KMS-11 (cell line): ENCODE measurements at regions not wholly inside any gene's neighbourhood (a gene's known extent, or its start where the extent isn't known, plus 50 kb on each side); places are given as distances from the start of the nearest gene placed in this dataset.

ENCODE experiments used
- H2AFZ ChIP-seq: fragments of 200-600 bp; sonication (generic); 2 replicates; pipeline ENCODE4 v1.6.1; 2016; ENCODE audit warnings: antibody characterized with exemption, mixed run types, low read depth
- H3K27ac ChIP-seq: fragments of 200-600 bp; sonication (generic); 2 replicates; pipeline ENCODE4 v1.6.1; 2016; ENCODE audit warnings: mild to moderate bottlenecking, mixed run types
- H3K27me3 ChIP-seq: fragments of 200-600 bp; sonication (generic); 2 replicates; pipeline ENCODE4 v1.6.1; 2017; ENCODE audit warnings: mild to moderate bottlenecking, low read depth, mixed run types, moderate library complexity; ENCODE audit not compliant: insufficient read depth
- H3K36me3 ChIP-seq: fragments of 200-600 bp; sonication (generic); 2 replicates; pipeline ENCODE4 v1.6.1; 2017; ENCODE audit warnings: mild to moderate bottlenecking, mixed run types; ENCODE audit not compliant: insufficient read depth
- H3K4me1 ChIP-seq: fragments of 200-600 bp; sonication (generic); 2 replicates; pipeline ENCODE4 v1.6.1; 2016; ENCODE audit warnings: mild to moderate bottlenecking, low read depth, mixed run types; ENCODE audit not compliant: poor library complexity, severe bottlenecking
- H3K4me2 ChIP-seq: fragments of 200-600 bp; sonication (generic); 2 replicates; pipeline ENCODE4 v1.7.0; 2016; ENCODE audit warnings: mild to moderate bottlenecking, mixed run types
- H3K4me3 ChIP-seq: fragments of 200-600 bp; sonication (generic); IDR thresholded peaks from 2 replicates; pipeline ENCODE4 v1.6.1; 2017; ENCODE audit warnings: low read depth, low read length, mixed read lengths; ENCODE audit not compliant: insufficient read depth
- H3K79me2 ChIP-seq: fragments of 200-600 bp; sonication (generic); 2 replicates; pipeline ENCODE4 v1.6.1; 2016; ENCODE audit warnings: low read depth, mixed run types; ENCODE audit not compliant: insufficient read depth
- H3K9ac ChIP-seq: fragments of 200-600 bp; sonication (generic); 2 replicates; pipeline ENCODE4 v1.6.1; 2016; ENCODE audit warnings: mild to moderate bottlenecking, mixed run types
- H4K20me1 ChIP-seq: fragments of 200-600 bp; sonication (generic); 2 replicates; pipeline ENCODE4 v1.6.1; 2016; ENCODE audit warnings: mild to moderate bottlenecking, mixed run types; ENCODE audit not compliant: insufficient read depth
- CTCF ChIP-seq: fragments of 200-600 bp; sonication (generic); conservative IDR thresholded peaks from 2 replicates; pipeline ENCODE4 v1.6.1; 2017; ENCODE audit warnings: low read depth, mild to moderate bottlenecking, antibody characterized with exemption, low read length, moderate library complexity, mixed read lengths

DNA sequence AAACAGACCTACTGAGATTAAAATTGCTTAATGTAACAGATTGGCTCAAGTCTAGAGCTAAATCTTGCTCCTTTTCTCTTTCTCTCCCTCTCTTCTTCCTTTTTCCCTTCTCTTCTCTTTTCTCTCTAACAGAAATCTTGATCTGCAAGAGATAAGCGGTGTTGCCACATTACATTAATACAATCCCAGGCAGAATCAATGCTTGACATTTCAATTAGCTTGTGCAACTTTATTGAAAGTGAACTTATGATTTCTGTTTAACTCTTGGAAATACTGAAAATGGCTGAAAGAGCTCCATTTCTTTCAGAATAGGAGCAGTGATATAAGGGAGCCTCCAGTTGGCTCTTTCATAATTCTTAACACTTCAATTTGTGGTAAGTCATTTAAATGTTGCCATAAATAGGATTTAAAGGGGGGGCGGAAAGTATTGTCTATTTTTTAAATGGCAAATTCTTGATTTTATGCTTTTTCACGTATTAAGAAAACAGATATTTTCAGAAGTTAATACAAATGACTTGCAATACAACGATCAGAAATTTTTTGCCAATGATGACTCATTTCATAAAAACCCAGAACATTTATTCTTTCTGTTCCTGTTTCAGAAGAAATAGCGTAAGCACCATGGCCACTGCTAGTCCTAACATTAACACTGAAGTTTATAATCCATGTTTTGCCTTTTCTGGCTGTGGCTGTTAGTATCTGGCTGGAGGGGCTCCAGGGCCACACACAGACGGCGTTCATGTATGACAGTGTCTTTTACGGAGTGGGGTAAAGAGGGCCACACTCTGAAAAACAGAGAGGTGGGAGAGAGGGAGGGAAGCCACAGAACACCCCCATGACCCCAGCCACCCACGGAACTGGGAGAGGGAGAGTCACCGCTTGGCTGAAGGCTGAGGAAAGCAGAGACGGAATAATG is 115.7 kb upstream of the FAT1 start:
- TF ChIP-seq CTCF: no peak
- peaks cover 6% of the 10 kb centered on the region for H3K4me1 ChIP-seq
- no peaks in the 10 kb centered on the region for H3K36me3 ChIP-seq
- no peaks in the 10 kb centered on the region for H3K27me3 ChIP-seq
- H4K20me1 ChIP-seq: no peaks in the 10 kb centered on the region
- H3K9ac ChIP-seq: no peak overlapping the region
- H2AFZ ChIP-seq: no peak overlapping the region
- no peak overlapping the region for H3K4me3 ChIP-seq
- no peak overlapping the region; the same call in 1 of the 2 replicates for H3K27ac ChIP-seq
- no peak overlapping the region for H3K4me2 ChIP-seq
- H3K79me2 ChIP-seq: no peaks in the 10 kb centered on the region

- Histone ChIP-seq H4K20me1 (no peaks in the 10 kb centered on the region), H3K9ac (no peak overlapping the region), H3K4me1 (peaks cover 6% of the 10 kb centered on the region), H3K4me2 (no peak overlapping the region), H3K79me2 (no peaks in the 10 kb centered on the region), H3K4me3 (no peak overlapping the region), H3K36me3 (no peaks in the 10 kb centered on the region), H2AFZ (no peak overlapping the region), H3K27me3 (no peaks in the 10 kb centered on the region), H3K27ac (no peak overlapping the region)
- no peak for TF ChIP-seq CTCF
Observed at GRCh38 chr4:186840222-186840701, 116.6 kb upstream of the FAT1 start.

DNA sequence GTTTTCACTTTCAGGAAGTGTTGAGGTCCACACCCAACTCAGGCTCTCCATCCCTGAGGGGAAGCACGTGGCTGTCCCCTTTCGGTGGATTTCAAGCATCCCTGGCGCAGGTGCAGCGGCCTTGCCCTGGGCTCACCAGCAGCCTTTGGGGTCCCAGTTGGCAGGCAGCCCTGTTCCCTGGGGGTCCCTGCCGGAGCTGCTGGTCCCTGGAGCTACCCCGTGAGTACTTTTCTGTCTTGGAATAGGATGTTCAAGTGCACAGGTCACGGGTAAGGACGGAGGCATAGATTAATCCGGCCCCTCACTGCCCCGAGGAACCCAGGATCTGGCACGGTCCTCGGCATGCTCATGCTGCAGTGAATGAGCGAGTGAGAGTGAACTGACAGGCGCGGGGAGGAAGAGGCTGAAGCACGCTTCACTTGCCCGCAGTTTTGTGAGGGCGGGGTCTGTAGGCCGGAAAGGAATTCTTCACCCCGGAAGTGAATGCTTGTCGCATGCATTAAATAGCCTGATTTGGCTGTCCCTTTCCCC is 117.2 kb upstream of the FAT1 start:
- no peaks in the 10 kb centered on the region for H3K27me3 ChIP-seq
- no peak overlapping the region for H3K27ac ChIP-seq
- no peaks in the 10 kb centered on the region for H3K79me2 ChIP-seq
- H3K4me2 ChIP-seq: no peak overlapping the region
- peaks cover 6% of the 10 kb centered on the region for H3K4me1 ChIP-seq
- no peaks in the 10 kb centered on the region for H4K20me1 ChIP-seq
- no peak for TF ChIP-seq CTCF
- H3K9ac ChIP-seq: no peak overlapping the region
- no peaks in the 10 kb centered on the region for H3K36me3 ChIP-seq
- H2AFZ ChIP-seq: no peak overlapping the region
- no peak overlapping the region for H3K4me3 ChIP-seq

GRCh38 chr4:186844059-186844681 is 120.5 kb upstream of the FAT1 start:
- Histone ChIP-seq H3K36me3 (no peaks in the 10 kb centered on the region), H3K4me3 (no peak overlapping the region), H3K4me1 (peaks cover 3% of the 10 kb centered on the region), H4K20me1 (no peaks in the 10 kb centered on the region), H3K9ac (peak overlapping the region; percentile 7; the same call in 1 of the 2 replicates), H3K27ac (no peak overlapping the region; the same call in 1 of the 2 replicates), H3K79me2 (no peaks in the 10 kb centered on the region), H3K27me3 (no peaks in the 10 kb centered on the region), H2AFZ (peak overlapping the region; percentile 17; the same call in 1 of the 2 replicates), H3K4me2 (peak overlapping the region; percentile 25; the same call in 1 of the 2 replicates)
- no peak for TF ChIP-seq CTCF
